ENCODE measurements at regions not wholly inside any gene's neighbourhood (a gene's known extent, or its start where the extent isn't known, plus 50 kb on each side); places are given as distances from the start of the nearest gene placed in this dataset.

GRCh38 chr10:55263327-55263726, 462.3 kb upstream of the PCDH15 start:
- DNase-seq (ENCODE audit: low read depth in 2 of 2), result no peak

DNA sequence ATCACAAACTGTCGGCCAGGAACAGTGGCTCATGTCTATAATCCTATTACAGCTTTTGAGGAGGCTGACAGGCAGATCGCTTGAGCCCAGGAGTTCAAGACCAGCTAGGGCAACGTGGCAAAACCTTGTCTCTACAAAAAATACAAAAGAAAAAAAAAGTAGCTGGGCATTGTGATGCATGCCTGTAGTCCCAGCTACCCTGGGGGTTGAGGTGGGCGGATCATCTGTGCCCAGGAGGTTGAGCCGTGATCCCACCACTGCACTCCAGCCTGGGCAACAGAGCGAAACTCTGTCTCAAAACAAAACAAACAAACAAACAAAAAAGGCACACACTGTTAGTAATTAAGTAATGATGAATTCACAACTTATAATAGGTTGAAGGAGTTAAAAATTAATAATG, 441.5 kb upstream of the PCDH15 start:
- no peak for DNase-seq (ENCODE audit: low read depth in 2 of 2)

DNA sequence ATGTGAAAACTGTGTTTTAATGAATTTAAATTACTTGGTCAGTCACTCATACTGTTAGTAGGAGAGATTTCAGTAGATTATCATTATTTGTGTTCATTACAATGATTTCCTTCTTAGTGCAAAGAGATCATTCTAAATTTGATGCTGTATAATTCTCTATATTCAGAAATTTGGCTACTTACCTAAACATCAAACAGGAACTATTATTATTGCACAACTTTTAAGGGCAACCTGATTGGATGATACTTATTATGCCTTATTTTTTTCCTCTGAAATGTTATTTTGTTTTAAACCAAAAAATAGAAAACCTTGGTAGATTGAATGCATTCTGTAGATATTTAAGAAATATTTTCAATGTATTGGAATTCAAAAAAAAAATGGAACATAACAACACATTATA, 436.4 kb upstream of the PCDH15 start:
- no peak for DNase-seq (ENCODE audit: low read depth in 2 of 2)

- DNase-seq (ENCODE audit: low read depth in 2 of 2), result no peak
Observed at GRCh38 chr10:55233505-55233904, 432.5 kb upstream of the PCDH15 start.

GRCh38 chr10:55233090-55233489, 432.1 kb upstream of the PCDH15 start:
- DNase-seq (ENCODE audit: low read depth in 2 of 2), result no peak

DNA sequence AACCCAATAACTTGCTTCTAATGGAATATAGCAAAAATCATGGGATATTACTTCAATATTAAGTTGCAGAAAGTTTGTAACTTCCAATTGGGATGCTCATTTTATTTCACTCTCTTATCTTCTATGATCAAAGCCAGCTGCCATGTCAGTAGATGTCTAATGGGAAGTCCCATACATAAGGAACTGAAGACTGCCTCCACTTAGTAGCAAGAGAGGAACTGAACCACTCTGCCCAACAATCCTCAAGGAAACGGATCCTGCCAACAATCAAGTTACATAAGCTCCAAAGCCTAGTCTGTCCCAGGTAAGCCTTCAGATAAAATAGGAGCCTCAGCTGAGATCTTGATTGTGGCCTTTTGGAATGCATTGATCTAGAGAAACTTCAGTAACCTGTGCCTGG, 431.5 kb upstream of the PCDH15 start:
- no peak for DNase-seq (ENCODE audit: low read depth in 2 of 2)

GRCh38 chr10:55227967-55228366, 426.9 kb upstream of the PCDH15 start:
- no peak for DNase-seq (ENCODE audit: low read depth in 2 of 2)

GRCh38 chr10:55224007-55224781, 423.2 kb upstream of the PCDH15 start:
- DNase-seq (ENCODE audit: low read depth in 2 of 2), result no peak

GRCh38 chr10:55223352-55223751, 422.3 kb upstream of the PCDH15 start:
- DNase-seq (ENCODE audit: low read depth in 2 of 2), result no peak

- DNase-seq (ENCODE audit: low read depth in 2 of 2), result no peak
Observed at GRCh38 chr10:55220975-55221374, 419.9 kb upstream of the PCDH15 start.

- no peak for DNase-seq (ENCODE audit: low read depth in 2 of 2)
Observed at GRCh38 chr10:55215699-55216098, 414.7 kb upstream of the PCDH15 start.

DNA sequence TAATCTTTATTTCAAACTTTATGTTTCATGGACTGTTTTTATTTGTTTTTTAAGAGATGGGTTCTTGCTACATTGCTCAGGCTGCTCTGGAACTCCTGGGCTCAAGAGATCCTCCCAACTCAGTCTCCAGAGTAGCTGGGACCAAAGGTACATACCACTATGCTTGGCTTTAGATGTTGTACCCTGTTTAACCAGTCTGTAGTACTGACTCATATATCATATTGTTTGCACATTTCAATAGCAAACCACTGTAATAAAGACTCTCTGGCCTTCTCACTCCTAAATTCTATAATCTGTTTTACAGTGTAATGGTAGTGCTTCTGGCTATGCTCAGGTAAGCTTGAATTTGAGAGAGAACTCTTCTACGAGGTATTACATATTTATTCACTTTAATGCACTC, 413.6 kb upstream of the PCDH15 start:
- DNase-seq (ENCODE audit: low read depth in 2 of 2), result no peak

DNA sequence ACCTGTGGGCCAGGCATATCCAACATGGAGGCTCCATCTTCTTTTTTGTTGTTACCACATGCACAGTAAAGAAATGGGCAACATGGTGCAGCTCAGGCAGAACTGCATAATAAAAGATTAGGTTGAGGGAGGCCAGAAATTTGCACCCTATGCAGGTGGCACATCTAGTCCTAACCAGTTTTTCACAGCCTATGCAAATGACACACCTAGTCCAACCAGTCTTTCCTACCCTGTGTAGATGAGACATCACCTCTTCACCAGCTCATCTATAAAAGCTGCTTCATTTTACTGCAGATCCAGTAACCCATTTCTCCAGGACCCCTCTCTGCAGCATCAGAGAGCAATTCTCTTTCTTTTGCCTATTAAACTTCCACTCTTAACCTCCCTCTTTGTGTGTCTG, 411.0 kb upstream of the PCDH15 start:
- DNase-seq (ENCODE audit: low read depth in 2 of 2), result no peak

GRCh38 chr10:55203874-55204273, 402.8 kb upstream of the PCDH15 start:
- no peak for DNase-seq (ENCODE audit: low read depth in 2 of 2)

DNA sequence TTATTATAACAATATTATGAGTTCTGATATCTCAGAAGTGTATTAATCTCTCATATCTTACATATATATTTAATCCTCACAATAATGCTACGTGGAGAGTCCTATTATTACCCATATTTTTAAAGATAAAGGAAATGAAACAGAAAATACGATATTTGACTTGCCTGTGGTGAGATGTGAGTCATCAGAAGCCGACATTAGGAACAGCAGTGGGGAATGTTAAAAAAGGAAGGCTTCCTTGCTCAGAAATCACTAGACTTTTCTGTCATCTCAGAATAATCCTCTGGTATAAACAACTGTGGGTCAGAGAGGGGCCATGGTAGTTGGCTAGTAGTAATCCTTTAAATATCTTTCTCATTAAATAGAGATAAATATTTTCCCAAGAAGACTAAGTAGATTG, 402.3 kb upstream of the PCDH15 start:
- DNase-seq (ENCODE audit: low read depth in 2 of 2), result no peak

GRCh38 chr10:55200020-55200419, 399.0 kb upstream of the PCDH15 start:
- no peak for DNase-seq (ENCODE audit: low read depth in 2 of 2)

DNA sequence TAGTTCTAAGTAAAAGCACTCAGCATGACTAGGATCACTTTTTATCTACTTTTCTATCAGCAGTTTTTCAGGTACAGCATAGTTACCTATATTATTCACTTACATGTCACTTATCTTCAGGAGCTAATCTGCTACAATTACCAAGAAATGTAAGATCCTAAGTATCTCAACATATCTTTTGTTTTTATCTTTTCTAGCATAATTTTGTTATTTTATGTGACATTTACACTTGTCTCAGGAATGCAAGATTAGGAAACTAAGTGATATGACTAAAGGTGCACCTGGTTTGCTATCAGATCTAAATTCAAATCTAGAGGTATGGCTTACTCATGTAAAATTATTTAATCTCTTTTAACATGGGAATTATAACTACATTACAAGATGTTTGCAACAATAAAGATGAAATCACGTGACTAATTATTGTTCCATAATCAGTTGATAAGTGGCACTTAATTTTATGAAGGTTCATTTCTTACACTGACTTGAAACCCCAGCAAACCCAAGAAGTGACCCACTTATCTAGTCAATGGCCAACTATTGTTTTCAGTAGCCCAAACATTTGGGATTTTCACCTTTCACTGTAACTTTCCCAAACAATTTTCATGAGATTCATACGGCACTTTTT, 390.3 kb upstream of the PCDH15 start:
- no peak for DNase-seq (ENCODE audit: low read depth in 2 of 2)

GRCh38 chr10:55183993-55184392, 383.0 kb upstream of the PCDH15 start:
- no peak for DNase-seq (ENCODE audit: low read depth in 2 of 2)

DNA sequence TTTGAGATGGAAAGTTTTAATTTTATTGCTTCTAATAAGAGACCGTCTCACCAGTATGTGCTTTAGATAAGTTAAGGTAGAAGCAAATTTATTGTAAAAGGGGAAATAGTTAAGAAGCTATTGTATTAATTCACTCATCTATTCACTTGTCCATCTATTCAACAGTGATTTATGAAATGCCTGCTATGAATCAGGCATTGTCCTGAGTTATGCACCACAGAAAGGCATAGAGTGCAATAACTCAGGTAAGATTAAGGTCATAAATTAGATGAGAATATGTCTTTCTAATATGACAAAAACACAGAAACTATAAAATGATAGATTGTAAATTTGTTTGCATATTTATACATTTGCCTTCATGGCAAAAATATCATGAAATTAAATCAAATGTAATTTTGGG, 379.3 kb upstream of the PCDH15 start:
- no peak for DNase-seq (ENCODE audit: low read depth in 2 of 2)

- DNase-seq (ENCODE audit: low read depth in 2 of 2), result no peak
Observed at GRCh38 chr10:55174419-55174818, 373.4 kb upstream of the PCDH15 start.

GRCh38 chr10:55169493-55169892, 368.5 kb upstream of the PCDH15 start:
- no peak for DNase-seq (ENCODE audit: low read depth in 2 of 2)

GRCh38 chr10:55168343-55168742, 367.3 kb upstream of the PCDH15 start:
- DNase-seq (ENCODE audit: low read depth in 2 of 2), result no peak

GRCh38 chr10:55163388-55163979, 362.5 kb upstream of the PCDH15 start:
- DNase-seq (ENCODE audit: low read depth in 2 of 2), result no peak

Measured in stimulated activated CD8-positive, alpha-beta memory T cell treated with anti-CD3 and anti-CD28 coated beads, Interleukin-2, amount 100 ng/mL, for 48 hours (primary cell).